ENCODE measurements at regions not wholly inside any gene's neighbourhood (a gene's known extent, or its start where the extent isn't known, plus 50 kb on each side); places are given as distances from the start of the nearest gene placed in this dataset.

GRCh38 chr4:84238247-84239090 is 260.6 kb downstream of the NKX6-1 start:
- no peak for TF ChIP-seq CTCF (IDR thresholded peaks at IDR 0.05; ENCODE audit: low read depth, low read length)
- no peak for TF ChIP-seq POLR2A (IDR thresholded peaks at IDR 0.05; ENCODE audit: extremely low read depth, insufficient read length)
- TF ChIP-seq MYC (IDR thresholded peaks at IDR 0.05; ENCODE audit: low read depth, low read length) = 0 out of 2 replicates have a peak, but pooled peaks have one; percentile 33
